Right lobe of liver (tissue), 4 donors: ENCODE measurements at regions not wholly inside any gene's neighbourhood (a gene's known extent, or its start where the extent isn't known, plus 50 kb on each side); places are given as distances from the start of the nearest gene placed in this dataset.

Source experiments
- CTCF ChIP-seq, 4 donors: fragments of 200-600 bp in 3 of 4; fragments of 450-650 bp in 1 of 4; IDR thresholded peaks; one replicate each; pipeline versions ENCODE4 v1.5.1 to v1.8.0; 2016 to 2022; ENCODE audit warnings: antibody characterized with exemption in 4 of 4, mild to moderate bottlenecking in 2 of 4
- POLR2A ChIP-seq: fragments of 450-650 bp; IDR thresholded peaks from one replicate; pipeline ENCODE4 v1.6.1; 2017; ENCODE audit warnings: antibody characterized with exemption, mild to moderate bottlenecking
- donor health status: DM: no; HTN: no; CAD: no.
- donor health status: DM: no; HTN: no; CAD: no.
- donor health status: DM: no; HTN: yes; CAD: no.

DNA sequence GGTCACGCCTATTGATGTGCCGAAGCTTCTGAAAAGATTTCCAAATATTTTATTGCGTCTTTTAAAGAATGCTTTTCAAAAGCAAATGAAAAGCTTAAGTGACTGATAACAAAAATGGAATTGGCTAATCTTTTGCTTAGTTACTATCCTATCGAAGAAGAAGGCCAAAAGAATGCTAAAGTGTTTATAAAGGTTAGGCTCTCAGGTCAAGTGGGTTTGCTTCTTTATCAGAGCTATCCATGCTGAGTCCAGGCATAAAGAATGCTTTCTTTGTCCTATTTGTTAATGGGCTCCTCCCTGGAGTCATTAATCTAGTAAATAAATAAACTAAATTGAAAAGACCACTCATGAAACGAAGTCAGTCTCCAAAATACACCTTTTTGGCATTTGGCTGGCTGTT, 133.4 kb upstream of the LYPLAL1 start:
- TF ChIP-seq POLR2A (no peak), CTCF (IDR thresholded peaks at IDR 0.05) (no peak)
